Suprapubic skin (tissue), 4 donors: ENCODE measurements at regions not wholly inside any gene's neighbourhood (a gene's known extent, or its start where the extent isn't known, plus 50 kb on each side); places are given as distances from the start of the nearest gene placed in this dataset.

Experiments used
- DNase-seq, 2 donors: peaks; one replicate each; pipeline ENCODE4 v3.0.0-alpha.2; 2019; ENCODE audit warnings: low spot score in 2 of 2
- H3K27ac ChIP-seq: fragments of 200-600 bp; sonication (generic); one replicate; pipeline ENCODE4 v1.5.1; 2019
- H3K27me3 ChIP-seq: fragments of 200-600 bp; sonication (generic); one replicate; pipeline ENCODE4 v1.5.1; 2019
- H3K36me3 ChIP-seq: fragments of 200-600 bp; sonication (generic); one replicate; pipeline ENCODE4 v1.5.1; 2019
- H3K4me1 ChIP-seq: fragments of 200-600 bp; sonication (generic); one replicate; pipeline ENCODE4 v1.5.1; 2019
- H3K4me3 ChIP-seq: fragments of 200-600 bp; sonication (generic); one replicate; pipeline ENCODE4 v1.5.1; 2019; ENCODE audit warnings: mild to moderate bottlenecking
- H3K9me3 ChIP-seq: fragments of 200-600 bp; sonication (generic); one replicate; pipeline ENCODE4 v1.5.1; 2019
- EP300 ChIP-seq: sonication (generic); formaldehyde crosslinking; IDR thresholded peaks from one replicate; pipeline ENCODE4 v1.6.1; 2017; ENCODE audit warnings: antibody characterized with exemption
- POLR2A ChIP-seq, 2 donors: fragments of 450-650 bp; IDR thresholded peaks; one replicate each; pipeline ENCODE4 v1.6.1; 2017; ENCODE audit warnings: antibody characterized with exemption in 2 of 2, mild to moderate bottlenecking in 2 of 2, moderate library complexity in 2 of 2
- POLR2AphosphoS5 ChIP-seq, 3 donors: sonication (generic); formaldehyde crosslinking; IDR thresholded peaks; one replicate each; pipeline ENCODE4 v1.6.1; 2017; ENCODE audit warnings: antibody characterized with exemption in 3 of 3
- WGBS: methylation state at CpG from one replicate; pipeline ENCODE4 v1.1.5; 2018; 5-methylcytosine and 5-hydroxymethylcytosine counted together
- TF ChIP-seq, protein P1 (sequence below), 2 donors: fragments of 200-600 bp in 1 of 2; fragments of 450-650 bp in 1 of 2; sonication (generic) in 1 of 2; IDR thresholded peaks; one replicate each; pipeline ENCODE4 v1.5.1; 2016 to 2019; ENCODE audit warnings: antibody characterized with exemption in 2 of 2, mild to moderate bottlenecking in 1 of 2, moderate library complexity in 1 of 2

DNA sequence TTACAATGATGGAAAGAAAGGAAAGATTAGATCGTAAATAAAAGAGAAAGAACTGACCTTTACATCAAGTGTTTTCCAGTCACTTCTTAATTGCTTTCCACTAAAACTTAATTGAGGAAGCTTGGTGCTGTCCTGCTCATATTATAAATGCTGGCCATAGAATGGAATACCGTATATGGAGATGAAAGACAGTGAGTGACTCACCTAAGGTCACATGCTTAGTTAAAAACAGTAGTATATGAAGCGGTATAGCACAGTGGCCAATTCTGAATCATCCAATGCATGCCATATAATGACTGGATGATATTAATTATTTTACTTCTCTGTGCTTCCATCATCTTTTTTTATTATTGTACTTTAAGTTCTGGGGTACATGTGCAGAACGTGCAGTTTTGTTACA, 482.4 kb upstream of the SGCD start:
- WGBS: 80% methylated on average over 4 of the region's 4 CpGs

DNA sequence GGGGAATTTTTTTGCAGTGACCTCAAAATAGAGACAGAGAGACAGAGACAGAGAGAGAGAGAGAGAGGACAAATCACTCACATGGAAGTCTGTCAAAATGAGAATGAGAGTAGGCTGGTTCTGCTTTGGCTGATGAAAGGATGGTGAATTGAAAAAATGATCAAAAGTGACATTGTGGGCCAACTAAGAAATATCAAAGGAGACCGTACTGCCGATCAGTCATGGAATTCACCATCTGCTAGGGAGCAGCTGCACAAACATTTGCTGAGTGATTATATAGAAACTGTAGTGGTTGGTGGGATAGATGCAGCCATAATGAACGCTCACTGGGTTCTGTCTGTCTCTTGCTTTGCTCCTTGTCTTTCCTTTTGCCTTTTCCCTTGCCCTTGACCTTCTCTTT, 476.6 kb upstream of the SGCD start:
- WGBS: 46% methylated on average over 3 of the region's 3 CpGs

More for the DNA sequence above, 482.4 kb upstream of the SGCD start:
- no peaks in the 10 kb centered on the region for H3K27me3 ChIP-seq
- DNase-seq: no peak
- no peak for TF ChIP-seq EP300
- TF ChIP-seq POLR2A (IDR thresholded peaks at IDR 0.05): no peak
- TF ChIP-seq, protein P1, sequence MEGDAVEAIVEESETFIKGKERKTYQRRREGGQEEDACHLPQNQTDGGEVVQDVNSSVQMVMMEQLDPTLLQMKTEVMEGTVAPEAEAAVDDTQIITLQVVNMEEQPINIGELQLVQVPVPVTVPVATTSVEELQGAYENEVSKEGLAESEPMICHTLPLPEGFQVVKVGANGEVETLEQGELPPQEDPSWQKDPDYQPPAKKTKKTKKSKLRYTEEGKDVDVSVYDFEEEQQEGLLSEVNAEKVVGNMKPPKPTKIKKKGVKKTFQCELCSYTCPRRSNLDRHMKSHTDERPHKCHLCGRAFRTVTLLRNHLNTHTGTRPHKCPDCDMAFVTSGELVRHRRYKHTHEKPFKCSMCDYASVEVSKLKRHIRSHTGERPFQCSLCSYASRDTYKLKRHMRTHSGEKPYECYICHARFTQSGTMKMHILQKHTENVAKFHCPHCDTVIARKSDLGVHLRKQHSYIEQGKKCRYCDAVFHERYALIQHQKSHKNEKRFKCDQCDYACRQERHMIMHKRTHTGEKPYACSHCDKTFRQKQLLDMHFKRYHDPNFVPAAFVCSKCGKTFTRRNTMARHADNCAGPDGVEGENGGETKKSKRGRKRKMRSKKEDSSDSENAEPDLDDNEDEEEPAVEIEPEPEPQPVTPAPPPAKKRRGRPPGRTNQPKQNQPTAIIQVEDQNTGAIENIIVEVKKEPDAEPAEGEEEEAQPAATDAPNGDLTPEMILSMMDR (IDR thresholded peaks at IDR 0.05): no peak
- no peak for TF ChIP-seq POLR2AphosphoS5 (IDR thresholded peaks at IDR 0.05)
- H3K4me1 ChIP-seq: no peaks in the 10 kb centered on the region
- H3K4me3 ChIP-seq: no peak overlapping the region
- no peaks in the 10 kb centered on the region for H3K9me3 ChIP-seq
- no peak overlapping the region for H3K27ac ChIP-seq
- no peaks in the 10 kb centered on the region for H3K36me3 ChIP-seq

DNA sequence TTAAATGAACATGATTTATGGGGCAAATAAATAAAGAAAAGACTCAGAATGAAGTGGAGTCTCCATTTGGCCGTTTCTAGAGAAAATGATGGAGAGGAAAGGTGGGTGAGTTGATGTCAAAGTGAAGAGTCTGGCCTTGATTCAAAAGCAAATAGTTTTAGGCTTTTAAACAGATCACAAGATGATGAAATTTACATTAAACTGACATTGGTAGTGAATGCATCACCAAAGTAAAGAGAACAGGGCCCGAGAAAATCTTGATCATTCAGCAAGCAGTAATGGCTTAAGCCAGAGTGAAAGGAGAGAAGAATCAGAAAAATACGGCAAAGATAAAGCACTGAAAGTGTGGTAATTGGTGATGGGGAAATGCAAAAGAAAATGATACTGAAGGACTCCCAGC, 460.0 kb upstream of the SGCD start:
- H3K4me1 ChIP-seq: no peaks in the 10 kb centered on the region
- H3K36me3 ChIP-seq: no peaks in the 10 kb centered on the region
- H3K4me3 ChIP-seq: no peak overlapping the region
- no peaks in the 10 kb centered on the region for H3K9me3 ChIP-seq
- no peak overlapping the region for H3K27ac ChIP-seq
- DNase-seq: no peak
- 76% methylated on average over 3 of the region's 3 CpGs for WGBS
- TF ChIP-seq POLR2AphosphoS5 (IDR thresholded peaks at IDR 0.05) (no peak), POLR2A (IDR thresholded peaks at IDR 0.05) (no peak), EP300 (no peak)
- TF ChIP-seq, protein P1 (IDR thresholded peaks at IDR 0.05): no peak
- H3K27me3 ChIP-seq: no peaks in the 10 kb centered on the region

More for the DNA sequence above, 476.6 kb upstream of the SGCD start:
- Histone ChIP-seq H3K27me3 (no peaks in the 10 kb centered on the region), H3K4me3 (no peak overlapping the region), H3K9me3 (no peaks in the 10 kb centered on the region), H3K4me1 (no peaks in the 10 kb centered on the region), H3K27ac (no peak overlapping the region), H3K36me3 (no peaks in the 10 kb centered on the region)
- no peak for TF ChIP-seq EP300
- TF ChIP-seq POLR2AphosphoS5 (IDR thresholded peaks at IDR 0.05): no peak
- no peak for TF ChIP-seq POLR2A (IDR thresholded peaks at IDR 0.05)
- TF ChIP-seq, protein P1 (IDR thresholded peaks at IDR 0.05): no peak
- DNase-seq: no peak

DNA sequence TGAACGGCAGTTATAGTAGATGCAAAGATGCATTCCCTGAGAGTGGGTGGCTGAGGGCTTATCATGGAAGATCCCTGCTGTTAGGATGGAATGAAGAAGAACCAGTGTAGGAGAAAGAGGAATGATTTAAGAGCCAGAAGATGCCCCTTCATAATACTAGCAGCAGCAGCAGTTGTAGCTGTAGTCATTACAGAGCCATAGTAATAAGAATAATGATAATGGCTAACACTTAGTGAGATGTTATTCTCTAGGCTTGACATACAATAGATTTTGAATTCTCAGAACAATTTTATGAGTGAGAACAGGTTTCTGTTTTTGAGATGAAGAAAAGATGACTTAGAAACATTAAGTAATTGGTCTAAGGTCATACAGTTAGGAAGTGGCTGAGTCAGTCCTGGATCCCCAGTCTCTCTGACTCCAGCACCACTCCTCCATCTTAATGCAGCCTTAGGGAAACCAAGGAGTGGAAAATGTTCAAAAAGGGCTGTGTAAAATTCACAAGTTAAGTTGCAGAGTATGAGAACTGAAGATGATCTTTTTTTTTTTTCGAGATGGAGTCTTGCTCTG, 459.4 kb upstream of the SGCD start:
- no peaks in the 10 kb centered on the region for H3K4me1 ChIP-seq
- WGBS: 85% methylated on average over 2 of the region's 2 CpGs
- H3K27me3 ChIP-seq: no peaks in the 10 kb centered on the region
- no peak overlapping the region for H3K27ac ChIP-seq
- no peaks in the 10 kb centered on the region for H3K9me3 ChIP-seq
- no peak for DNase-seq
- no peaks in the 10 kb centered on the region for H3K36me3 ChIP-seq
- TF ChIP-seq EP300 (no peak), POLR2A (IDR thresholded peaks at IDR 0.05) (no peak), POLR2AphosphoS5 (IDR thresholded peaks at IDR 0.05) (no peak)
- TF ChIP-seq, protein P1 (IDR thresholded peaks at IDR 0.05): no peak
- no peak overlapping the region for H3K4me3 ChIP-seq

DNA sequence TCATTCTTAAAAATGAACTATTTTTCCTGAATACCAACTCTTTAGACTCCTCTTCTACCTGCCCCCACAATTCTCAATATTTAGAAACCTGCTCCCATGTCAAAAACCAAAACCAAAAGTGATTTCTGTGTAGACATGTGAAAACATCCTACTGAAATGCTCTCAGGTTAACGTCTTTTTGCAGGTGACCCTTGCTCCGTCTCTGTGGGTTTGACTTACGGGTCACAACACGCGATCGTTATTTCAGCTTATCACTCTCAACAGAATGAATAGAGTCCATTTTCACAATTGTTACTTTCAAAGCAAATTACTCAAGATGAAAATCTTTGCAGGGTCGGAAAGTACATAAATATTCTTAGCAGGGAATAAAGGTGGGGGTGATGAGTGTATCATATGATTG, 456.3 kb upstream of the SGCD start:
- H3K4me1 ChIP-seq: no peaks in the 10 kb centered on the region

More for the DNA sequence above, 456.3 kb upstream of the SGCD start:
- Histone ChIP-seq H3K36me3 (no peaks in the 10 kb centered on the region), H3K9me3 (no peaks in the 10 kb centered on the region), H3K4me3 (no peak overlapping the region), H3K27me3 (no peaks in the 10 kb centered on the region), H3K27ac (no peak overlapping the region)
- WGBS: 69% methylated on average over 7 of the region's 7 CpGs
- TF ChIP-seq EP300 (no peak), POLR2AphosphoS5 (IDR thresholded peaks at IDR 0.05) (no peak), POLR2A (IDR thresholded peaks at IDR 0.05) (no peak)
- TF ChIP-seq, protein P1 (IDR thresholded peaks at IDR 0.05): no peak
- no peak for DNase-seq
